Natural killer cell (primary cell): ENCODE measurements at regions not wholly inside any gene's neighbourhood (a gene's known extent, or its start where the extent isn't known, plus 50 kb on each side); places are given as distances from the start of the nearest gene placed in this dataset.

Experiments used
- ATAC-seq, 3 donors: fragments of 150-1000 bp in 2 of 3; fragments of 200-7000 bp in 1 of 3; cut with Tn5 transposase; 1 replicate in 1 of 3; 2 replicates in 2 of 3; pipeline ENCODE4 v1.10.0; 2021; ENCODE audit warnings: mild to moderate bottlenecking in 2 of 3, moderate library complexity in 2 of 3
- DNase-seq, 2 donors: peaks; one replicate each; pipeline versions ENCODE4 v3.0.0 to v3.0.0-alpha.2; 2013 to 2021; ENCODE audit warnings: mixed read lengths in 1 of 2
- H3K27ac ChIP-seq: one replicate; pipeline ENCODE4 v1.5.1; 2013; ENCODE audit warnings: mild to moderate bottlenecking, low read length
- H3K27me3 ChIP-seq: one replicate; pipeline ENCODE4 v1.6.1; 2013; ENCODE audit warnings: low read length; ENCODE audit not compliant: control insufficient read depth, insufficient read depth
- H3K36me3 ChIP-seq: one replicate; pipeline ENCODE4 v1.6.1; 2013; ENCODE audit warnings: low read length; ENCODE audit not compliant: control insufficient read depth, insufficient read depth
- H3K4me1 ChIP-seq: one replicate; pipeline ENCODE4 v1.6.1; 2013; ENCODE audit warnings: low read length; ENCODE audit not compliant: control insufficient read depth, insufficient read depth
- H3K4me3 ChIP-seq: one replicate; pipeline ENCODE4 v1.5.1; 2013; ENCODE audit warnings: low read length
- H3K9me3 ChIP-seq: one replicate; pipeline ENCODE4 v1.6.1; 2013; ENCODE audit warnings: low read length; ENCODE audit not compliant: control insufficient read depth, insufficient read depth
- H3K27ac Mint-ChIP-seq, 2 donors: one replicate each; pipeline ENCODE4 v1.8.0; 2022; ENCODE audit warnings: mild to moderate bottlenecking in 2 of 2, mixed read lengths in 2 of 2, moderate library complexity in 1 of 2
- H3K27me3 Mint-ChIP-seq, 2 donors: one replicate each; pipeline ENCODE4 v1.8.0; 2022; ENCODE audit warnings: low read depth in 2 of 2, mixed read lengths in 2 of 2
- H3K36me3 Mint-ChIP-seq: one replicate; pipeline ENCODE4 v1.8.0; 2022; ENCODE audit warnings: mixed read lengths
- H3K4me1 Mint-ChIP-seq, 2 donors: one replicate each; pipeline ENCODE4 v1.8.0; 2022; ENCODE audit warnings: mixed read lengths in 2 of 2
- H3K4me3 Mint-ChIP-seq: one replicate; pipeline ENCODE4 v1.8.0; 2022; ENCODE audit warnings: mild to moderate bottlenecking, moderate library complexity, mixed read lengths
- H3K9me3 Mint-ChIP-seq, 2 donors: one replicate each; pipeline ENCODE4 v1.8.0; 2022; ENCODE audit warnings: mixed read lengths in 2 of 2
- WGBS: methylation state at CpG from one replicate; pipeline ENCODE4 v1.1.7; 2013; ENCODE audit warnings: missing lambda C conversion rate; ENCODE audit not compliant: insufficient coverage; 5-methylcytosine and 5-hydroxymethylcytosine counted together
- intact Hi-C: fragments of 100-400 bp; cut with micrococcal nuclease; formaldehyde crosslinking; loops from one replicate; pipeline ENCODE4 v1.14.2; 2022
- TF ChIP-seq, protein P1 (sequence below): fragments of 200-600 bp; IDR thresholded peaks from one replicate; pipeline ENCODE4 v1.8.0; 2022; ENCODE audit warnings: antibody characterized with exemption

DNA sequence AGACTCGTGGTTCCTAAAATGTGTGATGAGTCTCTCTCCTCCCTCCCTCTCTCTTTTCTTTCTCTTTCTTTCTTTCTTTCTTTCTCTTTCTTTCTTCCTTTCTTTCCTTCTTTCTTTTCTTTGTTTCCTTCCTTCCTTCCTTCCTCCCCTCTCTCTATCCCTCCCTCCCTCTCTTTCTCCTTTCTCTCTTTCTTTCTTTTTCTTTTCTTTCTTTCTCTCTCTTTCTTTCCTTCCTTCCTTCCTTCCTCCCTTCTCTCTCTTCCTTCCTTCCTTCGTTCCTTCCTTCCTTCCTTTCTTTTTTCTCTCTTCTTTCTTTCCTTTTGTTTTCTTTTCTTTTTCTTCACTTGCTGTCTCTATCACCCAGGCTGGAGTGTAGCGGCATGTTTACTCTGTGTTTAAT lies 290.8 kb downstream of the NFKBIZ start:
- H3K4me3 Mint-ChIP-seq = no peak overlapping the region
- Histone ChIP-seq H3K27ac (no peak overlapping the region), H3K27me3 (no peaks in the 10 kb centered on the region), H3K9me3 (no peaks in the 10 kb centered on the region), H3K36me3 (no peaks in the 10 kb centered on the region), H3K4me3 (no peak overlapping the region), H3K4me1 (no peaks in the 10 kb centered on the region)
- no peak overlapping the region for H3K27ac Mint-ChIP-seq
- 93% methylated on average over 3 of the region's 3 CpGs for WGBS
- H3K36me3 Mint-ChIP-seq = no peaks in the 10 kb centered on the region
- no peaks in the 10 kb centered on the region for H3K9me3 Mint-ChIP-seq
- intact Hi-C loops = no loop called here
- TF ChIP-seq, protein P1, sequence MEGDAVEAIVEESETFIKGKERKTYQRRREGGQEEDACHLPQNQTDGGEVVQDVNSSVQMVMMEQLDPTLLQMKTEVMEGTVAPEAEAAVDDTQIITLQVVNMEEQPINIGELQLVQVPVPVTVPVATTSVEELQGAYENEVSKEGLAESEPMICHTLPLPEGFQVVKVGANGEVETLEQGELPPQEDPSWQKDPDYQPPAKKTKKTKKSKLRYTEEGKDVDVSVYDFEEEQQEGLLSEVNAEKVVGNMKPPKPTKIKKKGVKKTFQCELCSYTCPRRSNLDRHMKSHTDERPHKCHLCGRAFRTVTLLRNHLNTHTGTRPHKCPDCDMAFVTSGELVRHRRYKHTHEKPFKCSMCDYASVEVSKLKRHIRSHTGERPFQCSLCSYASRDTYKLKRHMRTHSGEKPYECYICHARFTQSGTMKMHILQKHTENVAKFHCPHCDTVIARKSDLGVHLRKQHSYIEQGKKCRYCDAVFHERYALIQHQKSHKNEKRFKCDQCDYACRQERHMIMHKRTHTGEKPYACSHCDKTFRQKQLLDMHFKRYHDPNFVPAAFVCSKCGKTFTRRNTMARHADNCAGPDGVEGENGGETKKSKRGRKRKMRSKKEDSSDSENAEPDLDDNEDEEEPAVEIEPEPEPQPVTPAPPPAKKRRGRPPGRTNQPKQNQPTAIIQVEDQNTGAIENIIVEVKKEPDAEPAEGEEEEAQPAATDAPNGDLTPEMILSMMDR = no peak
- no peak for DNase-seq
- H3K4me1 Mint-ChIP-seq = no peaks in the 10 kb centered on the region
- peaks cover 0 to 27% of the 10 kb centered on the region in 2 donors for H3K27me3 Mint-ChIP-seq
- ATAC-seq = no peak

DNA sequence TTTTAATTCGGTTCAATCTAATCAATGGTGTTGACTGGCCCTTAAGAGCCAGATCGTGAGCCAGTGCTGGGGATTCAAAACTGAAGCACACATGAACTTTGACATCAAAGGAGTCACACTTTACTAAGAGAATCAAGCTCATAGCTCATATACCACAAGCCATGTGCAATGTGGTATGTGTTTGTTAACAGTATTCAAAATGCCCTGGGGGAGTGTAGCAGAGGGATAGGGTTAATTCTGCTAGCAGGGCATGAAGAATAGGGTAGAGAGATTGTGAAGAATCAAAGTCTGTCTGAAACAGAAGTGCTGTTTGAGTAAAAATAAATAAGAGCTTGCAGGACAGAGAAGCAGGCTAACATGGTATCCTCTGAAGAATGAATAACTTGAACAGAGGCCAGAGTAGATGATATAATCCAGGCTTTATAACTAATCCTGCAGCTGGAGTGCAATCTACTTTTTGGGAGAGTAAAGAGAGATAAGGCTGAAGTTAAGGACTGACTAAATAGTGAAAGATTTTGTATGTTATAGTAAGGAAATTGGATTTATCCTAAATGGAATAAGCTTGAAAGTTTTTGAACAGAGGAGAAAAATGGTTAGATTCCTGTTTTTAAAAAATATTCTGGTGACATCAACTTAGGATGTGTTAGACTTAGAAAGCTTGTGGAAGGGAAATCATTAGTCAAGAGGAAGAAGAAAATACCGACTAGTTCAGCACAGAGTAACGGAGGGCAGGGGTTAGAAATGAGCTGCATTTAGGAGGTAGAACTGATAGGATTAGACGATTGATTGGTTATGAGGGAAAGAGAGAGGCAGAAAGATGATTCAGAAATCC lies 292.0 kb downstream of the NFKBIZ start:
- H3K4me3 Mint-ChIP-seq = no peak overlapping the region
- H3K9me3 Mint-ChIP-seq = no peaks in the 10 kb centered on the region
- Histone ChIP-seq H3K4me3 (no peak overlapping the region), H3K36me3 (no peaks in the 10 kb centered on the region), H3K27ac (no peak overlapping the region), H3K9me3 (no peaks in the 10 kb centered on the region), H3K27me3 (no peaks in the 10 kb centered on the region), H3K4me1 (no peaks in the 10 kb centered on the region)
- intact Hi-C loops = no loop called here
- no peak overlapping the region for H3K27ac Mint-ChIP-seq
- no peaks in the 10 kb centered on the region for H3K4me1 Mint-ChIP-seq
- TF ChIP-seq, protein P1 = no peak
- no peaks in the 10 kb centered on the region for H3K36me3 Mint-ChIP-seq
- peaks cover 0 to 27% of the 10 kb centered on the region in 2 donors for H3K27me3 Mint-ChIP-seq
- ATAC-seq (no peak), DNase-seq (no peak)
- 85% methylated on average over 5 of the region's 5 CpGs for WGBS

DNA sequence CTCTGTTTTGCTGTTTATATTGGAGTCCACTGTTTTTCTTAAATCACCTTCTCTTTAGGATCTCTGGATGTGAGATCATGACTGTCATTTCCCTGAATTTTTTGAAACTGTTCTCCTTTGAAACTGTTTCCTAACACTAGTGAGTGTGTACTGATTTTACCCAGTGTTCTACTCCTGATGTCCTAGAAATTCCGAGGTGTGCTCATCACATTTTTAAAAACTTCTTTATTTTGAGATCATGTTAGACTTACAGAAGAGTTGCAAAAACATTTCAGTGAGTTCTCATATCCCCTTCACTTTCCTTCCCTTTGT lies 292.6 kb downstream of the NFKBIZ start:
- intact Hi-C loops = no loop called here
- ATAC-seq (no peak), DNase-seq (no peak)
- no peaks in the 10 kb centered on the region for H3K27me3 ChIP-seq
- no peaks in the 10 kb centered on the region for H3K36me3 ChIP-seq
- H3K27ac ChIP-seq = no peak overlapping the region
- no CpG with 5 or more reads among the region's 1 CpG for WGBS
- TF ChIP-seq, protein P1 = no peak
- no peak overlapping the region for H3K4me3 ChIP-seq
- Mint-ChIP-seq H3K9me3 (no peaks in the 10 kb centered on the region), H3K27ac (no peak overlapping the region), H3K4me1 (no peaks in the 10 kb centered on the region), H3K27me3 (peaks cover 0 to 27% of the 10 kb centered on the region in 2 donors), H3K36me3 (no peaks in the 10 kb centered on the region), H3K4me3 (no peak overlapping the region)
- no peaks in the 10 kb centered on the region for H3K9me3 ChIP-seq
- H3K4me1 ChIP-seq = no peaks in the 10 kb centered on the region
